ENCODE measurements at regions not wholly inside any gene's neighbourhood (a gene's known extent, or its start where the extent isn't known, plus 50 kb on each side); places are given as distances from the start of the nearest gene placed in this dataset.

DNA sequence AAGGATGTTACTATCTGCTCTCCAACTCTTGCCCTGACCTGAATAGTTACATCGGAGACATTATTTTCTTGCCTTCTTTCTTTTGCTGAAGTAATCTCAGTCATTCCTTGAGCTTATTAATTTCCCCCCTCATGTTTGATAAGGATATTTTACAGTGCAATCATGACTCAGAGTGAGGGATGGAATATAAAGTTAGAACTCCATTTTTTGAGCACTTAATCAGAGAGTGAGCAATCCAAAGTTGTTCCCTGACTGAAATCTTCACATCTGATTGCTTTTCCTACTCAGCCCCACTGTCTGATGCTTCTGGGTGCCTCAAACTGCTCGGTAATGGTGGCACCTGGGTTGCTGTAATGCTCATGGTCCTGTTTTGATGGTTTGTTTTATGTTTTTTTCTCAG lies 142.7 kb upstream of the SEL1L start:
- TF ChIP-seq, protein P1, sequence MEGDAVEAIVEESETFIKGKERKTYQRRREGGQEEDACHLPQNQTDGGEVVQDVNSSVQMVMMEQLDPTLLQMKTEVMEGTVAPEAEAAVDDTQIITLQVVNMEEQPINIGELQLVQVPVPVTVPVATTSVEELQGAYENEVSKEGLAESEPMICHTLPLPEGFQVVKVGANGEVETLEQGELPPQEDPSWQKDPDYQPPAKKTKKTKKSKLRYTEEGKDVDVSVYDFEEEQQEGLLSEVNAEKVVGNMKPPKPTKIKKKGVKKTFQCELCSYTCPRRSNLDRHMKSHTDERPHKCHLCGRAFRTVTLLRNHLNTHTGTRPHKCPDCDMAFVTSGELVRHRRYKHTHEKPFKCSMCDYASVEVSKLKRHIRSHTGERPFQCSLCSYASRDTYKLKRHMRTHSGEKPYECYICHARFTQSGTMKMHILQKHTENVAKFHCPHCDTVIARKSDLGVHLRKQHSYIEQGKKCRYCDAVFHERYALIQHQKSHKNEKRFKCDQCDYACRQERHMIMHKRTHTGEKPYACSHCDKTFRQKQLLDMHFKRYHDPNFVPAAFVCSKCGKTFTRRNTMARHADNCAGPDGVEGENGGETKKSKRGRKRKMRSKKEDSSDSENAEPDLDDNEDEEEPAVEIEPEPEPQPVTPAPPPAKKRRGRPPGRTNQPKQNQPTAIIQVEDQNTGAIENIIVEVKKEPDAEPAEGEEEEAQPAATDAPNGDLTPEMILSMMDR (IDR thresholded peaks at IDR 0.05), result no peak
- no peak for TF ChIP-seq POLR2A (IDR thresholded peaks at IDR 0.05)
